ENCODE measurements at regions not wholly inside any gene's neighbourhood (a gene's known extent, or its start where the extent isn't known, plus 50 kb on each side); places are given as distances from the start of the nearest gene placed in this dataset.
"Not testable (repeated sequence)": the region's sequence is repeated elsewhere in the genome, so short reads cannot be mapped to it uniquely, and the experiment has no call there.

- intact Hi-C loops (cut with micrococcal nuclease) = no loop called here
Measured at GRCh38 chr13:87168390-87168789, 502.8 kb upstream of the SLITRK5 start.

GRCh38 chr13:87169337-87169736, 501.8 kb upstream of the SLITRK5 start:
- intact Hi-C loops (cut with micrococcal nuclease) = no loop called here

DNA sequence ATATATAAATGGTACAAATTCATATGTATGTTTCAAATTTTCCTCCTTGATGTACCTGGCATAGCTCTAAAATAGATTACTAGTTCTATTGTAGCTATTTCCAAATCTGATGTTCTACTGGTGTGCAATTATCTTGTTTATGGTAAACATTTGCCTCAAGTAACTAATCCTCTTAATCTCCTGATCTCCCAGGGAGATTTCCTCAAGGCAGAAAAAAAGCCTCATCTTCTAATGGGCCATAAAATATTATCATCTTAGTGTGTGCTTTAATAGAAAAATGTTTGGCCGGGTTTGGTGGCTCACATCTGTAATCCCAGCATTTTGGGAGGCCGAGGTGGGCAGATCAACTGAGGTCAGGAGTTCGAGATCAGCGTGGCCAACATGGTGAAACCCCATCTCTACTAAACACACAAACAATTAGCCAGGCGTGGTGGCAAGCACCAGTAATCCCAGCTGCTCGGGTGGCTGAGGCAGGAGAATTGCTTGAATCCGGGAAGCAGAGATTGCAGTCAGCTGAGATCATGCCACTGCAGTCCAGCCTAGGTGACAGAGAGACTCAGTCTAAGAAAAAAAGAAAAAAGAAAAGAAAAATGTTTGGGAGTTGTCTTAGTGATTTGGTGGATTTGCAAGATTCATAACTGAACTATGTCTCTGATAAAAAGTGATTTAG, 498.9 kb upstream of the SLITRK5 start:
- intact Hi-C loops (cut with micrococcal nuclease) = no loop called here

- intact Hi-C loops (cut with micrococcal nuclease) = not testable (repeated sequence)
Measured at GRCh38 chr13:87185138-87185537, 486.0 kb upstream of the SLITRK5 start.

DNA sequence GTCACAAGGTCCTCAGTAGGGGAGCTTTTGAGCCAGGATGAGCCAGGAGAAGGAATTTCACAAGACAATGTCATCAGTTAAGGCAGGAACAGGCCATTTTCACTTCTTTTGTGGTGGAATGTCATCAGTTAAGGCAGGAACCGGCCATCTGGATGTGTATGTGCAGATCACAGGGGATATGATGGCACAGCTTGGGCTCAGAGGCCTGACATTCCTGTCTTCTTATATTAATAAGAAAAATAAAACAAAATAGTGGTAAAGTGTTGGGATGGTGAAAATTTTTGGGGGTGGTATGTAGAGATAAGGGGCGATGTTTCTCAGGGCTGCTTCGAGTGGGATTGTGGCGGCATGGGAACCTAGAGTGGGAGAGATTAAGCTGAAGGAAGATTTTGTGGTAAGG, 484.5 kb upstream of the SLITRK5 start:
- intact Hi-C loops (cut with micrococcal nuclease) = not testable (repeated sequence)

DNA sequence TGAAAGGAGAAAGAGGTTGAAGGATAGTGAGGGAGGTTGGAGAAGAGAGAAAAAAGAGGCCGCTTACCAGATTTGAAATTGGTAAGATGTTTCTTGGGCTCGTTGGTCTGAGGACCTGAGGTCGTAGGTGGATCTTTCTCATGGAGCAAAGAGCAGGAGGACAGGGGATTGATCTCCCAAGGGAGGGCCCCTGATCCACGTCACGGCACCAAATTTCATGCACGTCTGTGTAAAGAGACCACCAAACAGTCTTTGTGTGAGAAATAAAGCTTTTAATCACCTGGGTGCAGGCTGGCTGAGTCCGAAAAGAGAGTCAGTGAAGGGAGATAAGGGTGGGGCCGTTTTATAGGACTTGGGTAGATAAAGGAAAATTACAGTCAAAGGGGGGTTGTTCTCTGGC, 479.7 kb upstream of the SLITRK5 start:
- intact Hi-C loops (cut with micrococcal nuclease) = not testable (repeated sequence)

DNA sequence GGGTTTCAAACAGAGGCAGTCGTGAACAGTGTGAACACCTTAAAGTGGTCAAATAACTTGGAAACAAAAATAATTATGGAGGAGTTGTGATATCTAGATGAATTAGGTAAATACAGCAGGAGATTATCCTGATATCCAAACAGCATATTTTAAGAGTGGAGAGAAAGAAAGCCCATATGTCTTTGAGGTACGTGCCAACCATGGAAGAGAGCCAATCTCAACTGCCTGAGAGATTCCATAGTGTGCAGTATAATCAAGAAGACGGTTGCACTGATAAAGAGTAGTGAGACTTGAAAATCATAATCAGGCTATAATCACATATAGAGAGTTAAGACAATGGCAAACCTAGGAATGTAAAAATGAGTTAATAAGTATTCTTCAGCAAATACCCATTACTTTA, 472.8 kb upstream of the SLITRK5 start:
- intact Hi-C loops (cut with micrococcal nuclease) = no loop called here

- intact Hi-C loops (cut with micrococcal nuclease) = no loop called here
Measured at GRCh38 chr13:87206708-87207107, 464.5 kb upstream of the SLITRK5 start.

GRCh38 chr13:87207280-87208003, 463.7 kb upstream of the SLITRK5 start:
- intact Hi-C loops (cut with micrococcal nuclease) = no loop called here

GRCh38 chr13:87208636-87209035, 462.5 kb upstream of the SLITRK5 start:
- intact Hi-C loops (cut with micrococcal nuclease) = no loop called here

DNA sequence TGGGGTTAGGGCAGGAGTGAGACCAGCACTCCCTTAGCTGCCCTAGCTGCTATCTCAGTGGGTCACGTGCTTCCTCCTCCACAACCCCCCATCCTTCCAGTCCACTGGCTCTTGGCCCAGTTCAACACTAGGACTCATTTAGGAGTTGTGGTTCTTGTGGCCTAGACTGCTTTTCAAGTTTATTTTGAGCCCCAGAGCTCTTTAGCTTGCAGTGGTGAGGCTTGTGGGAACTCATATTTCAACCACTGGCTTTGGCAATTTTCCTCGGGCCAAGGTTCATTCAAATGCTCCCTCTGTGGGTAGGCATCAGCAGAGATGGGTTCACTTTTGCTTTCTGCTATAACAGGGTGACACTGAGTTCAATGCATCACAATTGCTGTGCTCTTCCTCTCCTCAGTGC, 436.2 kb upstream of the SLITRK5 start:
- intact Hi-C loops (cut with micrococcal nuclease) = no loop called here

DNA sequence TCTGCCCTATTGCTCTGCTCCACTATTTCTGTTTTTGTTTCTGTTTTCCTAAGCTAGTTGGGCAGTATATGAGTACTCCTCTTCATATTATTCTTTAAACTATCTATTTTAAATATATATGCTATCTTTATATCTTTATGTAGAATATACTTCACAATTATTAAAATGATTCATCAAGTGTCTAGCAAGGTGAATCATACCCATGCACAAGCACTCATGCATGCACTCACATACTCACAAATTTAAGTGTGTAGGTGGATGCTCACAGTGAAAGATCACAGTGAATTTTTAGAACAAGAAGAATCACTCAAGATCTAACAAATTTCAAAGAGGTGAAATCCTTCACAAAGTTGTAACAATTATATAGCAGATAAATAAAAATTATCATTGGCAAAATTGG, 435.6 kb upstream of the SLITRK5 start:
- intact Hi-C loops (cut with micrococcal nuclease) = no loop called here

DNA sequence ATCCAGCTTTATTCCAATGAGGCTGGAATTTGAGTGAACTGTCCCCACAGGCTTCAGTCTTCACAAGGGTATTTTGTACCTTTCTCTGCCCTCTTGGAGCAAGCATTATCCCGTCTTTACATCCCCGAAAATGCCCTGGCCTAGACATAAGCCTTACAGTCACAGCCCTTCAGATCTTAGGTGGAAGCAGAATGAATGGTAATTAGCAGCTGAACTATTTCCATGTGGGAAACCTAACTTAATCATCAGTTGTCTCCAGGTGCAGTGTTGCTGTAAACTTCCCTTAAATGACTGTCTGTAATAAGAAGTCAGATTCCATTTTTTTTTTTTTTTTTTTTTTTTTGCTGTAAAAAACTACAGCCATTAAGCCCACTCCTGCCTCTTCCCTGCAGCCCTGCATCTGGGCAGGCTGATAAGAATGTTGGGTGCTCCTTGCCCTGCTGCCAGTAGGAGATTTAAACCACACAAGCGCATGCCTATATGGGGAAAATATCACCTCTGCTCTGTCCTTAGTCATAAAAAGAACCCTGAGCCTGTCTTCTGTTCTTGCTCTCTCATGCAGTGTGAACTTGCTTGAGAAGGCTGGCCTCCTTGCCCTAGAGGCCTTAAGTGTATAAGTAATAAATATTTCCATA, 426.8 kb upstream of the SLITRK5 start:
- intact Hi-C loops (cut with micrococcal nuclease) = no loop called here

DNA sequence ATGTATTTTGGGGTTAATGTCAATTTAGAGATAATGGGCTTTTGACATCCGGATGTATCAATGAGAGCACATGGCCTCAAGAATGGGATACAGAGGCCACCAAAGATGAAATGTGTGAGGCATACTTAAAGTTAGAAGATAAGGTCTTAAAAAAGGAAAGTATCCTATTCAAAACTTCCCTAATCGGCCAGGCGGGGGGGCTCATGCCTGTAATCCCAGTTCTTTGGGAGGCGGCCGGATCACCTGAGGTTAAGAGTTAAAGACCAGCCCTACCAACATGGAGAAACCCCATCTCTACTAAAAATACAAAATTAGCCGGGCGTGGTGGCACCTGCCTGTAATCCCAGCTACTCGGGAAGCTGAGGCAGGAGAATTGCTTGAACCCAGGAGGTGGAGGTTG, 421.3 kb upstream of the SLITRK5 start:
- intact Hi-C loops (cut with micrococcal nuclease) = not testable (repeated sequence)

DNA sequence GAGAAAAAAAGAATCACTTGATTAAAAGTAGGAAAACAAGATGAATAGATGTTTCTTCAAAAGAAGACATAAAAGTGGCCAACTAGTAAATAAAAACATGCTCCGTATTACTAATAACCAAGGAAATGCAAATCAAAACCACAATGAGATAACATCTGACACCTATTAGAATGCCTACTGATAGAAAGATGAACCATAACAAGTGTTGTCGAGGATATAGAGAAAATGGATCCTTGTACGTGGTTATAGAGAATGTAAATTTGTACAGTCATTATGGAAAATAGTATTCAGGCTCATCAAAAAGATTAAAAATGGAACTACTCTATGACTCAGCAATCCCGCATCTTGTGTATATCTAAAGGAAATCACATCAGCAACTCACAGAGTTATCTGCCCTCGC, 415.8 kb upstream of the SLITRK5 start:
- intact Hi-C loops (cut with micrococcal nuclease) = no loop called here

GRCh38 chr13:87259479-87260083, 411.6 kb upstream of the SLITRK5 start:
- intact Hi-C loops (cut with micrococcal nuclease) = no loop called here

- intact Hi-C loops (cut with micrococcal nuclease) = loop anchor here (1.0 kb wide), 1 partner anchor 404 kb away; no protein-coding TSS in a partner anchor
Measured at GRCh38 chr13:87274209-87274819, 396.9 kb upstream of the SLITRK5 start.

- intact Hi-C loops (cut with micrococcal nuclease) = no loop called here
Measured at GRCh38 chr13:87280139-87280538, 391.0 kb upstream of the SLITRK5 start.

GRCh38 chr13:87287721-87288120, 383.4 kb upstream of the SLITRK5 start:
- intact Hi-C loops (cut with micrococcal nuclease) = no loop called here

GRCh38 chr13:87295636-87296035, 375.5 kb upstream of the SLITRK5 start:
- intact Hi-C loops (cut with micrococcal nuclease) = no loop called here

DNA sequence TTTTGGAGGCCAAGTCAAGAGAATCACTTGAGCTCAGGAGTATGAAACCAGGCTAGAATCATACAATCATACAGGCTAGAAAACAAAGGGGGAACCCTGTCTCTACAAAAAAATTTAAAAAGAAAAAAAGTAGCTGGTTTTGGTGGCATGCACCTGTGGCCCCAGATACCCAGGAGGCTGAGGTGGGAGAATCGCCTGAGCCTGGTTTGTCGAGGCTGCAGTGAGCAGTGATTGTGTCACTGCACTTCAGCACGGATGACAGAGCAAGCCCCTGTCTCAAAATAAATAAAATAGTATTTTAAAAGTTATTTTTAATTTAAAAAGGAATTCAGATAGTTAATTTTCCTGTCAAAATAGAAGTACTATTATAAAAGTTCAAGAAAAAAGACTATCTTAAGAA, 369.1 kb upstream of the SLITRK5 start:
- intact Hi-C loops (cut with micrococcal nuclease) = no loop called here

- intact Hi-C loops (cut with micrococcal nuclease) = no loop called here
Measured at GRCh38 chr13:87302931-87303330, 368.2 kb upstream of the SLITRK5 start.
